Lower lobe of right lung (tissue), 2 donors: ENCODE measurements at regions not wholly inside any gene's neighbourhood (a gene's known extent, or its start where the extent isn't known, plus 50 kb on each side); places are given as distances from the start of the nearest gene placed in this dataset.

Source experiments
- ATAC-seq, 2 donors: fragments of 200-7000 bp; cut with Tn5 transposase; one replicate each; pipeline ENCODE4 v1.9.1; 2020 to 2022; ENCODE audit warnings: mild to moderate bottlenecking in 2 of 2, moderate library complexity in 2 of 2
- DNase-seq: peaks from one replicate; pipeline ENCODE4 v3.0.0-alpha.2; 2020
- H3K27ac ChIP-seq: fragments of 200-600 bp; one replicate; pipeline ENCODE4 v1.8.0; 2022
- H3K27me3 ChIP-seq: fragments of 200-600 bp; one replicate; pipeline ENCODE4 v1.8.0; 2022; ENCODE audit warnings: low read depth
- H3K36me3 ChIP-seq: fragments of 200-600 bp; one replicate; pipeline ENCODE4 v1.8.0; 2022; ENCODE audit warnings: mild to moderate bottlenecking
- H3K4me1 ChIP-seq: fragments of 200-600 bp; one replicate; pipeline ENCODE4 v1.8.0; 2022
- H3K4me3 ChIP-seq: fragments of 200-600 bp; one replicate; pipeline ENCODE4 v1.8.0; 2022; ENCODE audit warnings: mild to moderate bottlenecking
- H3K9me3 ChIP-seq: fragments of 200-600 bp; one replicate; pipeline ENCODE4 v1.8.0; 2022
- CTCF ChIP-seq: fragments of 200-600 bp; IDR thresholded peaks from one replicate; pipeline ENCODE4 v1.8.0; 2022; ENCODE audit warnings: antibody characterized with exemption, mild to moderate bottlenecking
- intact Hi-C: fragments of 100-400 bp; cut with DNase I; formaldehyde crosslinking; loops from one replicate; pipeline ENCODE4 v1.11.0; 2022
- donor health status: DM: no; HTN: yes; CAD: no; lungs with severe emphysema.

GRCh38 chr21:27837936-27838335 is 871.0 kb upstream of the ADAMTS5 start:
- Histone ChIP-seq H3K27me3 (no peaks in the 10 kb centered on the region), H3K27ac (no peak overlapping the region), H3K4me3 (no peak overlapping the region), H3K4me1 (no peaks in the 10 kb centered on the region), H3K36me3 (no peaks in the 10 kb centered on the region), H3K9me3 (no peaks in the 10 kb centered on the region)
- DNase-seq, result no peak
- no peak for ATAC-seq
- TF ChIP-seq CTCF, result no peak
- intact Hi-C loops, result no loop called here

- no peak for TF ChIP-seq CTCF
- Histone ChIP-seq H3K27me3 (no peaks in the 10 kb centered on the region), H3K4me3 (no peak overlapping the region), H3K27ac (no peak overlapping the region), H3K4me1 (no peaks in the 10 kb centered on the region), H3K9me3 (no peaks in the 10 kb centered on the region), H3K36me3 (no peaks in the 10 kb centered on the region)
- no peak for DNase-seq
- intact Hi-C loops, result no loop called here
- no peak for ATAC-seq
Measured at GRCh38 chr21:27833298-27833697, 866.4 kb upstream of the ADAMTS5 start.

- intact Hi-C loops, result no loop called here
- TF ChIP-seq CTCF, result no peak
- Histone ChIP-seq H3K27me3 (no peaks in the 10 kb centered on the region), H3K4me3 (no peak overlapping the region), H3K27ac (no peak overlapping the region), H3K36me3 (no peaks in the 10 kb centered on the region), H3K9me3 (no peaks in the 10 kb centered on the region), H3K4me1 (no peaks in the 10 kb centered on the region)
- ATAC-seq (peak in 1 of 2 donors; percentile 85), DNase-seq (no peak)
Measured at GRCh38 chr21:27831816-27832569, 865.1 kb upstream of the ADAMTS5 start.

- ATAC-seq, result no peak
- Histone ChIP-seq H3K27me3 (no peaks in the 10 kb centered on the region), H3K9me3 (no peaks in the 10 kb centered on the region), H3K36me3 (no peaks in the 10 kb centered on the region), H3K4me3 (no peak overlapping the region), H3K4me1 (no peaks in the 10 kb centered on the region), H3K27ac (no peak overlapping the region)
- no peak for DNase-seq
- no peak for TF ChIP-seq CTCF
- intact Hi-C loops, result no loop called here
Measured at GRCh38 chr21:27831177-27831576, 864.3 kb upstream of the ADAMTS5 start.

- Histone ChIP-seq H3K4me3 (no peak overlapping the region), H3K9me3 (no peaks in the 10 kb centered on the region), H3K27ac (no peak overlapping the region), H3K4me1 (no peaks in the 10 kb centered on the region), H3K36me3 (no peaks in the 10 kb centered on the region), H3K27me3 (no peaks in the 10 kb centered on the region)
- intact Hi-C loops, result no loop called here
- TF ChIP-seq CTCF, result no peak
- DNase-seq, result no peak
- ATAC-seq, result no peak
Measured at GRCh38 chr21:27827972-27828371, 861.1 kb upstream of the ADAMTS5 start.
